ENCODE measurements at regions not wholly inside any gene's neighbourhood (a gene's known extent, or its start where the extent isn't known, plus 50 kb on each side); places are given as distances from the start of the nearest gene placed in this dataset.

GRCh38 chr2:8158711-8159110 lies 523.1 kb upstream of the ID2 start:
- DNase-seq (ENCODE audit: extremely low spot score, unreplicated experiment), result no peak
- Mint-ChIP-seq H3K4me1 (ENCODE audit: unreplicated experiment) (peaks cover 19% of the 10 kb centered on the region), H3K27ac (no peak overlapping the region), H3K4me3 (no peak overlapping the region), H3K27me3 (no peaks in the 10 kb centered on the region), H3K9me3 (peaks cover 5% of the 10 kb centered on the region), H3K36me3 (no peaks in the 10 kb centered on the region)
- no peak for TF ChIP-seq CTCF (conservative IDR thresholded peaks at IDR 0.05)

GRCh38 chr2:8159211-8159965 lies 522.5 kb upstream of the ID2 start:
- no peak for DNase-seq (ENCODE audit: extremely low spot score, unreplicated experiment)
- Mint-ChIP-seq H3K9me3 (peaks cover 5% of the 10 kb centered on the region), H3K4me1 (ENCODE audit: unreplicated experiment) (peaks cover 19% of the 10 kb centered on the region), H3K27me3 (no peaks in the 10 kb centered on the region), H3K4me3 (no peak overlapping the region), H3K27ac (no peak overlapping the region), H3K36me3 (no peaks in the 10 kb centered on the region)
- no peak for TF ChIP-seq CTCF (conservative IDR thresholded peaks at IDR 0.05)

- peaks cover 5% of the 10 kb centered on the region for H3K9me3 Mint-ChIP-seq
- peaks cover 19% of the 10 kb centered on the region for H3K4me1 Mint-ChIP-seq (ENCODE audit: unreplicated experiment)
- no peak overlapping the region for H3K4me3 Mint-ChIP-seq
- TF ChIP-seq CTCF (conservative IDR thresholded peaks at IDR 0.05), result no peak
- H3K27me3 Mint-ChIP-seq, result no peaks in the 10 kb centered on the region
- no peak overlapping the region for H3K27ac Mint-ChIP-seq
- H3K36me3 Mint-ChIP-seq, result no peaks in the 10 kb centered on the region
- no peak for DNase-seq (ENCODE audit: extremely low spot score, unreplicated experiment)
These were observed 521.8 kb upstream of the ID2 start for GRCh38 chr2:8159966-8160603.

- H3K27me3 Mint-ChIP-seq, result no peaks in the 10 kb centered on the region
- no peak for DNase-seq (ENCODE audit: extremely low spot score, unreplicated experiment)
- peaks cover 19% of the 10 kb centered on the region for H3K4me1 Mint-ChIP-seq (ENCODE audit: unreplicated experiment)
- H3K27ac Mint-ChIP-seq, result no peak overlapping the region
- TF ChIP-seq CTCF (conservative IDR thresholded peaks at IDR 0.05), result no peak
- peaks cover 5% of the 10 kb centered on the region for H3K9me3 Mint-ChIP-seq
- no peak overlapping the region for H3K4me3 Mint-ChIP-seq
- no peaks in the 10 kb centered on the region for H3K36me3 Mint-ChIP-seq
These were observed 520.9 kb upstream of the ID2 start for GRCh38 chr2:8160959-8161358.

- H3K4me3 Mint-ChIP-seq, result no peak overlapping the region
- TF ChIP-seq CTCF (conservative IDR thresholded peaks at IDR 0.05), result no peak
- H3K36me3 Mint-ChIP-seq, result no peaks in the 10 kb centered on the region
- no peak for DNase-seq (ENCODE audit: extremely low spot score, unreplicated experiment)
- H3K27me3 Mint-ChIP-seq, result no peaks in the 10 kb centered on the region
- peaks cover 19% of the 10 kb centered on the region for H3K4me1 Mint-ChIP-seq (ENCODE audit: unreplicated experiment)
- H3K27ac Mint-ChIP-seq, result no peak overlapping the region
- H3K9me3 Mint-ChIP-seq, result peaks cover 4% of the 10 kb centered on the region
These were observed 519.3 kb upstream of the ID2 start for GRCh38 chr2:8162552-8162951.

All from type B pancreatic cell (in vitro differentiated cells).